ENCODE measurements at regions not wholly inside any gene's neighbourhood (a gene's known extent, or its start where the extent isn't known, plus 50 kb on each side); places are given as distances from the start of the nearest gene placed in this dataset.
"Not testable (repeated sequence)": the region's sequence is repeated elsewhere in the genome, so short reads cannot be mapped to it uniquely, and the experiment has no call there.

DNA sequence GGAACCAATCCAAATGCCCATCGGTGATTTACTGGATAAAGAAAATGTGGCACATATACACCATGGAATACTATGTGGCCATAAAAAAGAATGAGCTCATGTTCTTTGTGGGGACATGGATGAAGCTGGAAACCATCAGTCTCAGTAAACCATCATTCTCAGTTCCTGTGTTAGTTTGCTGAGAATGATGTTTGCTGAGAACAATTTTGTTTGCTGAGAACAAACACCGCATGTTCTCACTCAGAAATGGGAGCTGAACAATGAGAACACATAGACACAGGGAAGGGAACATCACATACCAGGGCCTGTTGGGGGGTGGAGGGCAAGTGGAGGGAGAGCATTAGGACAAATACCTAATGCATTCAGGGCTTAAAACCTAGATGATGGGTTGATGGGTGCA, 185.5 kb downstream of the ANXA1 start:
- in situ Hi-C loops (cut with MboI; ENCODE audit: low sequenced_read_pairs): not testable (repeated sequence)

- in situ Hi-C loops (cut with MboI; ENCODE audit: low sequenced_read_pairs): no loop called here
Observed at GRCh38 chr9:73344060-73344459, 192.4 kb downstream of the ANXA1 start.

- in situ Hi-C loops (cut with MboI; ENCODE audit: low sequenced_read_pairs): no loop called here
Observed at GRCh38 chr9:73347123-73347522, 195.5 kb downstream of the ANXA1 start.

DNA sequence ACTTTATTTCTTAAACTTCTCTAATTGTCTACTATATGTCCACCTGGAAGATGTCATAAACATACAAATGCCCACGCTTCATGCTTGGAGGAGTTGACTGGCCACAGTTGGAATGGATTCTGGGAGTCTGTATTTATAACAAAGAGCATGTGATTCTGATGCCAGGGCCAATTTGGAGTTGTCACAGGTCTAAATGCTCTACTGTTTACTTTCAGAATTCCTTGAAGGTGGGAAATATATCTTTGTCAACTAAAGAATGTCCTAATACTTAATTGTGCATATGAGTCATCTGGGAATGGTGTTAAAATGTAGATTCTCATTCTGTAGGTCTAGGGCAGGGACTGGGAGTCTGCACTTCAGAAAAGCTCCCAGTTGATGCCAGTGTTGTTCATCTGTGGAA, 196.1 kb downstream of the ANXA1 start:
- in situ Hi-C loops (cut with MboI; ENCODE audit: low sequenced_read_pairs): no loop called here

DNA sequence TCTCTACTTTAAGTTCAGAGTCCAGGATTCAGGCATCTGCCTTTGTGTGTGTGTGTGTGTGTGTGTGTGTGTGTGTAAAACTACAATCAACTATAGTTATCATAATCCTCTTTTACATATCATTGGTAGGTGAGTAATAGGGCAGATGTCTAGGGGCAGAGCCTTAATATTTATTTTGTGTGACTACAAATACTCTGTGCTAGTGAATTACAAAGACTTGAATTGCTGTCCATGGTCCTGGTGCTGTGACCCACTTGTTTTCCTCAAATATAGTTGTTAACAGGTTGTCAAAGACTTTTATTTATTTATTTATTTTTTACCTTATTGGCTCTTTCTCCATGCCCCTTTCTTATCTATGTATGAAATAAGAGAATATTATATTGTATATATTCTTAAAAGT, 196.8 kb downstream of the ANXA1 start:
- in situ Hi-C loops (cut with MboI; ENCODE audit: low sequenced_read_pairs): no loop called here

DNA sequence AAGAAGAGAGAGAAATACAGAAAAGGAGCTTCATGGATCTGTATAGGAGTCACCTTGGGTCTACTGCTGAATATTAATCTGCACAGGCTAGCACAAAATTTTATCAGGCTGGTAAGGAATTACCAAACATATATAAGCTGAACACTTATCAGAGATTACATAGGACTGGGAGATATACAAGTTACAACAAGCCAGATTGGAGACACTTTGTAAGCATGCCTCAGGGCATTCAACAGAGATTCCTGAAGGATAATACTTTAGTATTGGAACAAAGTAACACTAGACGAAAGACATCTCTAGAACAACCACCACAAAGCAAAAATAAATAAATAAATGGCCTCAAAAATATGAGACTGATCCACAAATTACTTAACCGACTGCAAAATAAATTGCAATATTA, 197.8 kb downstream of the ANXA1 start:
- in situ Hi-C loops (cut with MboI; ENCODE audit: low sequenced_read_pairs): no loop called here

- in situ Hi-C loops (cut with MboI; ENCODE audit: low sequenced_read_pairs): no loop called here
Observed at GRCh38 chr9:73357607-73358006, 205.9 kb downstream of the ANXA1 start.

GRCh38 chr9:73370053-73370452, 218.4 kb downstream of the ANXA1 start:
- in situ Hi-C loops (cut with MboI; ENCODE audit: low sequenced_read_pairs): no loop called here

GRCh38 chr9:73371801-73372200, 220.1 kb downstream of the ANXA1 start:
- in situ Hi-C loops (cut with MboI; ENCODE audit: low sequenced_read_pairs): no loop called here

DNA sequence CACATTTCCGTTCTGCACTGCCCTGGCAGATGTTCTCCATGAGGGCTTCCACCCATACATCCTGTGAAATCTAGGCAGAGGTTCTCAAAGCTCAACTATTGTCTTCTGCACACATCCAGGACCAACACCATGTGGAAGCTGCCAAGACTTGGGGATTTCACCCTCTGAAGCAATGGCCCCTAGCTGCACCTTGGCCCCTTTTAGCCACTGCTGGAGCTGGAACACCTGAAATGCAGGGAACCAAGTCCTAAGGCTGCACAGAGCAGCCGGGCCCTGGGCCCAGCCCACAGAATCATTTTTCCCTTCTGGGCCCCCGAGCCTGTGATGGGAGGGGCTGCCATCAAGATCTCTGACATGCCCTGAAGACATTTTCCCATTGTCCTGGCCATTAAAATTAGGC, 228.7 kb downstream of the ANXA1 start:
- in situ Hi-C loops (cut with MboI; ENCODE audit: low sequenced_read_pairs): no loop called here

- in situ Hi-C loops (cut with MboI; ENCODE audit: low sequenced_read_pairs): no loop called here
Observed at GRCh38 chr9:73402081-73403028, 250.7 kb downstream of the ANXA1 start.

DNA sequence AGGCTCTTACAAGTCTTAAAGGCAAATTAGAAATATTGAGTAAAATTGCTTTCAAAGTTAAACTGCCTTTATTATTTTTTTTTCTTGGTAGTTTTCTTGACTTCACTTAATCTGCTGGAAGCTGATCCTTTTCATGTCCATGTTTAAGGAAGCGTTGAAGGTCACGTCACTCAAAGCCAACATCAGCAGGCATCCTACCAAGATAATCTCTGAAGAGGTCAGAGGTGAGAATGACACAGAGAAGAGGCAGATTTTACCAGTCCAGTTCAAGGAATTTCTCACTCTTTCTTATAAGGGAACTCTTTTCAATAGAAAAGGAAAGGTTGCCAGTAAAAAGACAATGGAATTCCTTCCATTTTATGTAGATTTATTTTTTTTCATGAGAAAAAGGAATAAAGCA, 259.8 kb downstream of the ANXA1 start:
- in situ Hi-C loops (cut with MboI; ENCODE audit: low sequenced_read_pairs): no loop called here

DNA sequence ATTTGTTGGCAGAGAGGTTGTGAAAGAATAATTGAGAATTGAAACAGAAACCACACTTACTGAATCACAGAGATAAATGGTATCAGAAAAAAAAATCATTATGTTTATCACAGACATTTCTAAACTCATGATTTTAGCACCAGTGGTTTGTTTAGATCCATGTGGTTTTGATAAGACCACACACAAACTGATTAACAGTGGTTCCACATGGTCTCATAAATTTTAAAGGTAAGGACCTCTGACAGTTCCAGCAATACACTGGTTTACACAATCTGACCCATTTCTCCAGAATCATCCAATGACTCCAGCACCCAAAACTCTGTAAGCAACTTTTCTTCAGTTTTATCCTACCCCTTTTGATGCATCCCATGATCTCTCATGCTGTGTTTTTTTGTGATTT, 261.2 kb downstream of the ANXA1 start:
- in situ Hi-C loops (cut with MboI; ENCODE audit: low sequenced_read_pairs): no loop called here

DNA sequence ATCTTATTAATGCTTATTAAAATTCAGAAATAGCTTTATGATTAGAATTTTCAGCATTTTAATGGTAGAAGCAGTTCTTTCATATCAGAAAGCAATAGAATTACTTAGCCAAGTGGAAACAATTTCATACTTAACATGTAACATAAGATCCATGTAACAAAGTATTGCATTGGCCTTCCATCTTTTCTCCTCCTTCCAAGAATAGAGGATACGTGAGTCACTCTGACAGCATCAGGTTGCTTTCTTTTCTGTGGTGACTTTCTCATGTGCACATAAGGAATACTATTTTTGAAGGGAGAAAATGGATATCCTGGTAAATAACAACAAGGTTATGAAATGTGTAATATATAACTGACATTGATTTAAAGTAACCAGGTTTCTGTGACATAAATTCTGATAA, 272.2 kb downstream of the ANXA1 start:
- in situ Hi-C loops (cut with MboI; ENCODE audit: low sequenced_read_pairs): no loop called here

DNA sequence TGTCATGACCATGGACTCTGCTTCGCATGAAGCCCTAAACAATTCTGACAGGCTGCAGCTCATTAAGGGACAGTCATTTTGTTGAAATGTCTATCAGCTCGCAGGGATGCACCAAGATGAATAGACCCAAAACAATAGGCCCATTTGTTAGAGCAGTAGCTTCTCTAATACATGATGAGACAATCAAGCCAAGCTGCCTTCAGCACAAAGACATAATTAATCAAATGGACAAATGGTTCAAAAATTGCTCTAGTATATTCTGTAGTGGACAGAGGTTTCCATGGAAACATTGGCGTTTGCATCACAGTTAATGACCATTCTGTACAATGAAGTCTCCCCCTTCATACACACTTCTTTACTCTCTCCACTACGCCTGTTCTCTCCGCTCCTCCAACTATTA, 274.6 kb downstream of the ANXA1 start:
- in situ Hi-C loops (cut with MboI; ENCODE audit: low sequenced_read_pairs): no loop called here

DNA sequence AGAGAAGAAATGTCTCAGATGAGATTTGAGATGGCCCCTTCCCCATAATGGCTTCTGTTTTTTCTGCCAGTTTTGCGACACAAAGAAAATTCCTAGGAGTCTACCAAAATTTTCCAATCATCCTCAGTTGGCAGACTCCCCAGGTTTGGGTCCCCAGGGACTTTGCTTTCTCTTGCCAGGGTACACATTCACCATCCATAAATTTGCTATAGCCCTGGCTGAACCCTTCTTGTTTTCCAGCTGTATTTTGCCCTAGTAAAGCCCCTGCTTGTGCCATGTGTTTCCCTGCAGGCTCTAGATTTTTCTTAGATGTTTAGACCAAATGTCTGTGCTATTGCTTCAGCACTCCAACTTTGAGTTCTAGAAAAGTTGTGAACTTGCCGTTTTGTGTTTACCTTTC, 283.2 kb downstream of the ANXA1 start:
- in situ Hi-C loops (cut with MboI; ENCODE audit: low sequenced_read_pairs): no loop called here

- in situ Hi-C loops (cut with MboI; ENCODE audit: low sequenced_read_pairs): no loop called here
Observed at GRCh38 chr9:73437758-73438157, 286.1 kb downstream of the ANXA1 start.

DNA sequence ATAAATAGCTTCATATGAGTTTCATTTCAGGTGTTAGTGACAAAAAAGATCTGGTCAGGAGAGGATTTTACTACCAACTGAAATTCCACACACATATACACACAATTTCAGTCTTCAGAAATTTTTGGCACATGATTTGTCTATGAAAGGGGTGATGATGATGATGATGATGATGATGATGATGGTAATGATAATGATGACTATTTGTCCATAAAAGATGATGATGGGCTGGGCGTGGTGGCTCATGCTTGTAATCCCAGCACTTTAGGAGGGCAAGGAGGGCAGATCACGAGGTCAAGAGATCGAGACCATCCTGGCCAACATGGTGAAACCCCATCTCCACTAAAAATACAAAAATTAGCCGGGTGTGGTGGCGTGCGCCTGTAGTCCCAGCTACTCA, 288.2 kb downstream of the ANXA1 start:
- in situ Hi-C loops (cut with MboI; ENCODE audit: low sequenced_read_pairs): not testable (repeated sequence)

- in situ Hi-C loops (cut with MboI; ENCODE audit: low sequenced_read_pairs): no loop called here
Observed at GRCh38 chr9:73441223-73441622, 289.6 kb downstream of the ANXA1 start.

- in situ Hi-C loops (cut with MboI; ENCODE audit: low sequenced_read_pairs): no loop called here
Observed at GRCh38 chr9:73441890-73442818, 290.5 kb downstream of the ANXA1 start.

- in situ Hi-C loops (cut with MboI; ENCODE audit: low sequenced_read_pairs): no loop called here
Observed at GRCh38 chr9:73444821-73445220, 293.2 kb downstream of the ANXA1 start.

GRCh38 chr9:73445384-73445783, 293.7 kb downstream of the ANXA1 start:
- in situ Hi-C loops (cut with MboI; ENCODE audit: low sequenced_read_pairs): not testable (repeated sequence)
